HG02759 (cell line): ENCODE measurements at regions not wholly inside any gene's neighbourhood (a gene's known extent, or its start where the extent isn't known, plus 50 kb on each side); places are given as distances from the start of the nearest gene placed in this dataset.

Source experiments
- ATAC-seq: cut with Tn5 transposase; IDR thresholded peaks from one replicate; pipeline ENCODE4 v1.9.1; 2021; ENCODE audit warnings: mild to moderate bottlenecking, moderate library complexity; ENCODE audit not compliant: unreplicated experiment

DNA sequence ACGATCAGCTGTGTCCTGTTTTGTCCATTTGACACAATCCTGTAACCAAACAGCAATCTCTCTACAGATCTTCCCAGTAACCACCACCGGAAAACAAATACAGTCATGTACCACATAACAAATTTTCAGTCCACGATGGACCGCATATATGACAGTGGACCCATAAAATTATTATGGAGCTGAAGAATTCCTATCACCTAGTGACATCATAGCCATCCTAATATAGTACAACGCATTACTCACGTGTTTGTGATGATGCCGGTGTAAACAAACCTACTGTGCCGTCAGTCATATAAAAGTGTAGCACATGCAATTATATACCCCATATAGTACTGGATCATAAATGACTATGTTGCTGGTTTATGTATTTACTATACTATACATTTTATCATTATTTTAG lies 133.7 kb upstream of the EDNRA start:
- ATAC-seq = no peak

DNA sequence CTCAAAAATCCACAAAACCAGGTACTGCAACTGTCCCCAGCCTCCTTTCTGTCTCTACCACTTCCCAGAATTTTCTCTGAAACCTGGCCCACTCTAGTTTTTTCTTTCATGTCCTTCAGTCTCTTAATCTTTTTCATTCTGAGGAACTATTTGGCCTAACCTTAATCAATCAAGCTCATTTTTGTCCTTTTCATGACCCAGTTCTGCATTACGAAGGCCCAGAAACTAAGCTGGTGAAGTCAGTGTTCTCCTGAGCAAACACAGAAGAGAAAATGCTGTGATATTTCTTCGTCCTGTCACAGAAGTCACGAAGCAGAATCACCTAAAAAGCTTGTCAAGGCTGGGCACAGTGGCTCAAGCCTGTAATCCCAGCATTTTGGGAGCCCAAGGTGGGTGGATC lies 131.7 kb upstream of the EDNRA start:
- no peak for ATAC-seq

DNA sequence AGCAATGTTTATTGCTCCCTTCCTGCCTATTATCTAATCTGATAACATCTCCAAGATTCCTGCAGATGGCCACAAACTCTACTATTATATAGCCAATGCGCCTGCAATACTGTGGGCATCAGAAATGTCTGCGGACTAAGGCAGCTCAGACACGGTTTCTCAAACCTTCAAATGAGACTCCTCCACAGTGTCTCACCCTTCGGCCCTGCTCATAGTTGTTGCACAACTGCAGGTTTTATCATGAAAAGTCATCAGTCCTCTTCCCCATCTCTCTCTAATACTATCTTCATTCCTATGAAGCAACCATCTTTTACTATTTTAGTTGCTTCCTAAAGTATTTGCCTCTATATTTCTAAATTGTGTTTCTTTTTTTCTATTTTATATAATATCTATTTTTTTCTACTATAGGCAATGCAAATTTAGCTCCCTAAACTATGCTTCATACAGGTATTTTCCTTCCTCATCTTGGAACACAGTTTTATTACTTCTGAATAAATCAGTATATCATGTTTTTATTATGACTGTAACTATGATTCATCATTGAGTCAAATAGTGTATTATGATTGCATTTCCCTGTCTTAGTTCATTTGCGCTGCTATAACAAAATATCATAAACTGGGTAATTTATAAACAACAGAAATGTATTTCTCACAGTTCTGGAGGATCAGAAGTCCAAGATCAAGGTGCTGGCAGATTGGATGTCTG lies 129.7 kb upstream of the EDNRA start:
- no peak for ATAC-seq

DNA sequence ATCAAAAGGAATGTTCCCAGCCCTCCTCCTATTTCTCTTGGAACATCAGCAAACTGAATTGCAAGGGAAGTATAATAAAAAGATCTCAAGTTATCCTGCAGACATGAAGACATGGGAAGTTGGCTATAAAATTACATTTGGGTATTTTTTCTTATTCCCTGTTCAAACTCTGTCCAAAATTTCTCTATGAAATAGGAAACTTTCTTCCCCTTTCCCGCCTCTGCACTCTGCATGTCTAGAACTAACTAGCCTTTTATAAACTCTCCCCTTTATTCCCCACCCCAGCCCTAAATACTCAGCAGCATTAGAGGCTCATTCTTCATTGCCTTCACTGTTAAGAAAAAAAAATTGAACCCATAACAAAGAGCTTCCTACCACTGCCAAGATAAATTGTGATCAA lies 126.7 kb upstream of the EDNRA start:
- no peak for ATAC-seq

- no peak for ATAC-seq
These were observed 125.8 kb upstream of the EDNRA start for GRCh38 chr4:147355032-147355656.

GRCh38 chr4:147355847-147356246 lies 125.0 kb upstream of the EDNRA start:
- ATAC-seq = no peak

DNA sequence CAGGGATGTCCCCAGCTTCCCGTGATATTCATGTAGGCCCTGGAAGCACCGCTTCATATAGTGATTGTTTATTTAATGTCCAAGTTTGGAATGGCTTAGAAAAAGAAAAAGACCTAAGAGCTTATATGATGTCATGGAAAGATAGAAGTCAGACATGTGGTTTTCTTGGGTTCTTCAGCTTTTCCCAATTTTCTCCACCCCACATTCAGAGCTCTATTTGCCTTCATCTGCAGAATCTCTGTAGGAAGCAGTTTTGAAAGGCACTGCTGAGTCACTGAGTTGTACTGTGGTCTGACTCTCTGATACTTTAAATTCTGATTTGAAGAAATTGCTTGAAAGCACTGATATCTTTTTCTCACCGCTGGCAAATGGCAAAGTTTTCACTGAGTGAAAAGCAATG lies 120.6 kb upstream of the EDNRA start:
- no peak for ATAC-seq

DNA sequence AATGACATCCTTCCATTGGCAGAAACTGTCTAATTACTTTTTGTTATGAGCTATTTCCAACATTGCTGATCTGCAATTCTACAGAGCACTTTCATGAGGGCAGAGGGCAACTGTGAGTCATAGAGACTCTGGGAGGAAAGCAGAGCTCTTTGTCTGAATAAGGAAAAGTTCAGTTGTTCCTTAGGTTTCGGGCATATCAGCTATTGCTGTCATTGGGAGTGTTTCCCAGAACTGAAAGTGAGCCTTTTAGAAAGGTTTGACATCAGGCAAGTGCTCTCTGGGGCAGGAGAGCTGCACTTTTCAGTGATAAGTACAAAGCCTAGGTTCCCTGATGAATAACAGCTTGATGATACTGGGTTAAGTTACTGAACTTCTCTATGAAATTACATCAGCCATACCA lies 119.2 kb upstream of the EDNRA start:
- no peak for ATAC-seq

DNA sequence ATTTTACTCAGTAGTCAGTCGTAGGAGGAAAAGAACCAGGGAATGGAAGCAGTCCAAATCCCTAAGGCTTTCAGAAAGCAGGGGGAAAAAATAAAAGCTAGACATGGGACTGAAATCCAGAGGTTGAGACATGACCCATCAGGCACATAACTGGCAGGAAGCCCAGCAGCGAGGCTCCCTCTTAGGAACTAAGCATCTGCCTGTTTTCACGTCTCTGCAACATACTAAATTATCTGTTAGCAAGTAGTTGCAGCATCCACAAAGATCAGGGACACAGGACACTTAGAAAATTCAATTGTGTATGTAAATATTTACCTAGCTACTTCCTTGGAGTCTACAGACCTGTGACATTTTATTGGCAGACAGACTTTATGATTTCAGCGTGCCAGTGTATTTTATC lies 118.0 kb upstream of the EDNRA start:
- ATAC-seq = no peak

GRCh38 chr4:147363514-147363913 lies 117.4 kb upstream of the EDNRA start:
- no peak for ATAC-seq

DNA sequence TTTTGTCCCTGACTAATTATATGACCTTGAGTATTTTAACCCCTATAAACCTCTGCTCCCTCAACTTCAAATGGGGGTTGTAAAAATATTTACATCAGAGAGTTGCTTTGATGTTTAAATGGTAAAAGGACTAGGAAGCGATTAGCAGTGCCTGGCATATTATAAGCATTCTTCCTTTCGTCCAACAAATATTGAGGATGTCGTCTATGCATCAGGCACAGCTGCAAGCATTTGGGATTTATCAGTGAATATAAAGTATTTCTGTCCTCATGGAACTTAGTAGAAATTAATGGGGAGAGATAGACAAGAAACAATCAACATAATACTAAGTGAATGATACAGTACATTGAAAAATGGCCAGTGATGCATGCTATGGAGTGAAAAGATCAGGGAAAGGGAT lies 115.5 kb upstream of the EDNRA start:
- ATAC-seq = no peak

DNA sequence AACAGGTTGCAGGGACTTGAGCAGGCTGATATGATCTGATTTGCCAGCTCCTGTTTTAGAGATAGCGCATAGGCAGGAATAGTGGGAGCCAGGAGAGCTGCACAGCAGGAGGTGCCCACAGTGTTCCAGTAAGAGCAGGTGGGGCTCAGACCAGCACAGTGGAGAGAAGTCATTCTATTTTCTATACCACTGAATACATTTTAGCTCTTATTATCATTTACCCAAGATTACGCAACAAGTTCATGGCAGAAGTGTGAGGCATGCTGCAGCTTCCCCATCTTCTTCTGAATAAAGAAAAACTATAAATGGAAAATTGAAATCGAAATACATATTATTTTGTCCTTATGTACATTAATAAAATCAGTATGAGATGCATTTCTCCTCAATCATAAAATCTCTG lies 114.7 kb upstream of the EDNRA start:
- no peak for ATAC-seq

DNA sequence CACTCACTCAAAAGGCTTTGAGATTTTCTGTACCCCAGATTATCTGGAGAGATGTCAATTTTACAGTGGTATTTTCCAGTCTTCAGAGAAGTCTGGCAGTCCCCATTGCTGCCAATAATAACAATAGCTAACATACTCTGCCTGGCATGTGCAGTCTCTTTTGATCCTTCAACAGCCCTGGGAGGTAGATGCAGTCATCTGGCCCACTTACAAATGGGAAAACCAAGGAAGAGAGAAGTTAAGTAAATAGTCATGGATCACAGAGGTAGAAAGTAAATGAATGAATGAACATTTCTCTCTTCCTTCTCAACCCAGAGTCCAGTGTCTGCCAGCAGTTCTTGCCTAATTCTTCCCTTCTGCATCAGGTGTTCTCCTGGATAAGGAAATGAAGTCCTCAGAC lies 113.0 kb upstream of the EDNRA start:
- no peak for ATAC-seq

GRCh38 chr4:147368948-147369347 lies 111.9 kb upstream of the EDNRA start:
- ATAC-seq = no peak

- ATAC-seq = no peak
These were observed 110.4 kb upstream of the EDNRA start for GRCh38 chr4:147370473-147370872.

DNA sequence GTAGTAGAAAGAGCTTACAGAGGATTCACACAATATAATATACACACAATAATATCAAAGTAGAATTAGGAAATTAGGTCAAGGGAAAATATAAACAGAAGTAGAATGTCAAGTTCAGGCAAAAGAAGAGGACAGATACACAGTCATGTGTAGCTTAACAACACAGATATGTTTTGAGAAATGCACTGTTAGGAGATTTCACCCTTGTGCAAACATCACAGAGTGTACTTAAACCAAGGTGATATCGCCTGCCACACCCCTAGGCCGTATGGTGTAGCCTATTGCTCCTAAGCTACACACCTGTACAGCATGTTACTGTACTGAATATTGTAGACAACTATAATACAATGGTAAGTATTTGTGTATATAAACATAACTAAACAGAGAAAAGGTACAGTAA lies 110.0 kb upstream of the EDNRA start:
- ATAC-seq = no peak

DNA sequence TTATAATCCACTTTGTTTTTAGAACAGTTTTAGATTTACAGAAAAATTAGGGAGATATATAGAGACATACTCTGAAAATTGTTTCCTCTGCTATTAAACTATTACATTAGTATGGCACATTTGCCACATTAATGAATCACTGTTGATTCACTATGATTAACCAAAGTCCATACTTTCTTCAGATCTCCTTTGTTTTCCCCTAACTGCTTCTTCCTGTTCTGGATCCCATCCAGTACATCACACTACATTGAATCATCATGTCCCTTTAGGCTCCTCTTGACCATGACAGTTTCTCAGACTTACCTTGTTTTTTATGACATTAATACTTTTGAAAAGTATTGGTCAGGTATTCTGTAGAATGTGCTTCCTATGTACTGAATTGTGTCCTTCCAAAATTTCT lies 109.2 kb upstream of the EDNRA start:
- no peak for ATAC-seq

- no peak for ATAC-seq
These were observed 102.1 kb upstream of the EDNRA start for GRCh38 chr4:147378780-147379179.

GRCh38 chr4:147381749-147382148 lies 99.1 kb upstream of the EDNRA start:
- ATAC-seq = no peak

- no peak for ATAC-seq
These were observed 92.9 kb upstream of the EDNRA start for GRCh38 chr4:147388018-147388417.

GRCh38 chr4:147396105-147396504 lies 84.8 kb upstream of the EDNRA start:
- no peak for ATAC-seq

- no peak for ATAC-seq
These were observed 82.3 kb upstream of the EDNRA start for GRCh38 chr4:147398556-147398955.

- ATAC-seq = no peak
These were observed 80.2 kb upstream of the EDNRA start for GRCh38 chr4:147400721-147401120.
